Vagina (tissue), 2 donors: ENCODE measurements at regions not wholly inside any gene's neighbourhood (a gene's known extent, or its start where the extent isn't known, plus 50 kb on each side); places are given as distances from the start of the nearest gene placed in this dataset.

ENCODE experiments used
- DNase-seq, 2 donors: peaks; one replicate each; pipeline ENCODE4 v3.0.0-alpha.2; 2017; ENCODE audit errors: extremely low spot score in 2 of 2
- H3K27ac ChIP-seq: fragments of 200-600 bp; sonication (generic); one replicate; pipeline ENCODE4 v1.5.1; 2019
- H3K27me3 ChIP-seq: fragments of 200-600 bp; sonication (generic); one replicate; pipeline ENCODE4 v1.5.1; 2019
- H3K36me3 ChIP-seq, 2 donors: fragments of 200-600 bp; sonication (generic); one replicate each; pipeline ENCODE4 v1.5.1; 2017 to 2019
- H3K4me1 ChIP-seq: fragments of 200-600 bp; sonication (generic); one replicate; pipeline ENCODE4 v1.5.1; 2019
- H3K4me3 ChIP-seq, 2 donors: fragments of 200-600 bp; sonication (generic); 1 replicate in 1 of 2; 2 replicates in 1 of 2; pipeline ENCODE4 v1.5.1; 2016 to 2019
- H3K9me3 ChIP-seq: fragments of 200-600 bp; sonication (generic); one replicate; pipeline ENCODE4 v1.5.1; 2019
- CTCF ChIP-seq, 3 experiments: fragments of 450-650 bp in 2 of 3; fragments of 200-600 bp in 1 of 3; sonication (generic) in 1 of 3; IDR thresholded peaks; one replicate each; pipeline ENCODE4 v1.5.1; 2017 to 2019; ENCODE audit warnings: antibody characterized with exemption in 3 of 3, mild to moderate bottlenecking in 2 of 3, moderate library complexity in 2 of 3
- POLR2A ChIP-seq, 2 donors: fragments of 450-650 bp; IDR thresholded peaks; one replicate each; pipeline ENCODE4 v1.6.1; 2017; ENCODE audit warnings: antibody characterized with exemption in 2 of 2, mild to moderate bottlenecking in 2 of 2, moderate library complexity in 2 of 2
- POLR2AphosphoS5 ChIP-seq, 2 donors: sonication (generic); formaldehyde crosslinking; IDR thresholded peaks; one replicate each; pipeline ENCODE4 v1.9.0; 2017; ENCODE audit warnings: antibody characterized with exemption in 2 of 2, mild to moderate bottlenecking in 2 of 2, low read depth in 1 of 2; ENCODE audit not compliant: insufficient read depth in 1 of 2
- intact Hi-C: fragments of 100-400 bp; cut with DNase I; formaldehyde crosslinking; loops from one replicate; pipeline ENCODE4 v1.15.1; 2023

DNA sequence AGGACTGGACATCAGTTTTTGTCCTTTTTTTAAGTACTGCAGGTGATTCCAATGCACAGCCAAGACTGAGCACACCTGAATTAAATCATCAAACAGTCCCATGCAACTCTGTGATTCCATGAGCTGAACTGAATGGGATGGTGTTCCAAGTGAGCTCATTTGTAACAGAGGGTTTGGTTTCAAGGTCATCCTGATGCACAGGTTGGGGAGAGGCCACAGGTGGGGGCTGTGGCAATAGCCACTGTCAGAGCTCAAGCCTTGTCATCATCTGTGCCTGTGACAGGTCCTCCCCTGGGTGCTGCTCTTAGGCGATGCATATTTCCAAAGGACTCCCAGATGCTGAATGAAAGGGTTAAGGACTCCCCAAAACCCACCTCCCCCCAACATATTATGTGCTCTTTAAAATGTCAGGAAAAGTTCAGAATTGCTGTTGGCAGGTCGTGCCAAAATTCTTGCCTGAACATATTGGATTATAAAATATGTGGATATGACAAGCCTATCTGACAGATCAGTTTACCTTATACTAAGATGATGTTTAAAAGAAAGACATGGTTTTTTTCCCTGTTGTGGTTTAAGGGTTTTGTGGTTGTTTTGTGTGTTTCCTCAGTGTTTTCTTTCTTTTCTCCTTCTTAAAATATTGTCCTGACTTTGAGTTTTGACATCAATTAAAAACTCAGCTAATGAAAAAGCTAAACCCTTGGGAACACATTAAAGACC, 263.5 kb upstream of the SIX2 start:
- intact Hi-C loops = no loop called here
- no peak for DNase-seq
- Histone ChIP-seq H3K27ac (no peak overlapping the region), H3K4me1 (no peaks in the 10 kb centered on the region), H3K27me3 (no peaks in the 10 kb centered on the region), H3K36me3 (no peaks in the 10 kb centered on the region), H3K9me3 (no peaks in the 10 kb centered on the region), H3K4me3 (no peak overlapping the region)
- TF ChIP-seq POLR2A (IDR thresholded peaks at IDR 0.05) = no peak
- TF ChIP-seq CTCF (IDR thresholded peaks at IDR 0.05) = no peak
- TF ChIP-seq POLR2AphosphoS5 (IDR thresholded peaks at IDR 0.05; ENCODE audit: insufficient read depth in 1 of 2, low read depth in 1 of 2) = no peak

DNA sequence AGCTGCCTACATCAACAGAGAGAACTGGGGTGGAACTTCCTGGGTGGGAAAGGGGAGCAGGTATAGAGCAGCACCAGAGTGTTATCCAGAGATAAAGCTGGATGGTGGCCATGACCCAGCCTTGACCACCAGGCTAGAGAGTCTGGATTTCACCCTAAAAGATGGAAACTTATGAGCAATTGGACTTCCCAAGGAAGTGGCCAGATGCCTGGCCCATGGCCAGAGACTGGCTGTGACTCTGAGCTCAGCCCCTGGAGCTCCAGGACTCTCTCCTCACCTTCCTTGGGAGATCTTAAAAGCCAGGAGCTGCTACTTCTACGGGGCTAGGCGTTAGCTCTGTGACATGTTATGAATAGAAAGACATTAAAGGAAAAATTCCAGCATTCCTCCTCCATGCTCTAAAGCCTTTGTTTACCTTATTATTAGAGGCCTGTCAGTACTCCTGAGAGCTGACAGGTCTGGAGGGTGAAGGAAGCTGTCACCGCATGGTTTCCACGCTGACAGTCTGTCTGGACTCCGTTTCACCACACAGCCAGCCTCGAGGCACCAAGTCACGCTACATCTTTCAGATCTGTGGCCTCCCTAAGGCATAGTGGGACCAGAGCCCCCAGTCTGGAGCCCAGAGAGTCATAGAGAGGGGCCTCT, 260.0 kb upstream of the SIX2 start:
- DNase-seq = no peak
- intact Hi-C loops = no loop called here
- H3K27me3 ChIP-seq = no peaks in the 10 kb centered on the region
- H3K27ac ChIP-seq = no peak overlapping the region
- no peaks in the 10 kb centered on the region for H3K36me3 ChIP-seq
- no peak for TF ChIP-seq POLR2A (IDR thresholded peaks at IDR 0.05)
- no peak for TF ChIP-seq CTCF (IDR thresholded peaks at IDR 0.05)
- TF ChIP-seq POLR2AphosphoS5 (IDR thresholded peaks at IDR 0.05; ENCODE audit: insufficient read depth in 1 of 2, low read depth in 1 of 2) = no peak
- no peaks in the 10 kb centered on the region for H3K4me1 ChIP-seq
- H3K9me3 ChIP-seq = no peaks in the 10 kb centered on the region
- no peak overlapping the region for H3K4me3 ChIP-seq

DNA sequence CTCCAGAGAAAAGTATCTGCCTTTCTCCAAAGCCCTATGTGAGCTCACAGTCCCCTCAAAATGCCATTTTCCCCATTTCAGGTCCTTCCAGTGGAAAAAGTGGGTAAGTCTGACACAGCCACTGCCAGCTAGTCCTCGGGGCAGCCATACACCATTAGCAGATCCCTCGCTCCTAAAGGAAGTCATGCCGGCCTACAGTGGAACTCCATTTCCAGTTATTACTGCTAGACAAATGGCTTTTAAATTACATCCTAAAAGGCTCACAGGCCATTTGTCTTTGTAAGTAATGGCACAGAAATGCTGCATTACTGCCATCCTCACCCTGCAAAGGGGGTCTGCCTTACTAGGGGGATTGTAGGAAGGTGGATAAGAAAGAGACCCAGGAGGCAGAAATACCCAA, 259.4 kb upstream of the SIX2 start:
- intact Hi-C loops = no loop called here
- Histone ChIP-seq H3K4me3 (no peak overlapping the region), H3K4me1 (no peaks in the 10 kb centered on the region), H3K27me3 (no peaks in the 10 kb centered on the region), H3K36me3 (no peaks in the 10 kb centered on the region), H3K27ac (no peak overlapping the region), H3K9me3 (no peaks in the 10 kb centered on the region)
- TF ChIP-seq POLR2A (IDR thresholded peaks at IDR 0.05) (no peak), POLR2AphosphoS5 (IDR thresholded peaks at IDR 0.05; ENCODE audit: insufficient read depth in 1 of 2, low read depth in 1 of 2) (no peak), CTCF (IDR thresholded peaks at IDR 0.05) (no peak)
- DNase-seq = no peak

- Histone ChIP-seq H3K27ac (no peak overlapping the region), H3K27me3 (no peaks in the 10 kb centered on the region), H3K9me3 (no peaks in the 10 kb centered on the region), H3K4me3 (no peak overlapping the region), H3K36me3 (no peaks in the 10 kb centered on the region), H3K4me1 (no peaks in the 10 kb centered on the region)
- DNase-seq = no peak
- TF ChIP-seq CTCF (IDR thresholded peaks at IDR 0.05) (no peak), POLR2A (IDR thresholded peaks at IDR 0.05) (no peak), POLR2AphosphoS5 (IDR thresholded peaks at IDR 0.05; ENCODE audit: insufficient read depth in 1 of 2, low read depth in 1 of 2) (no peak)
- intact Hi-C loops = no loop called here
These were observed 258.0 kb upstream of the SIX2 start for GRCh38 chr2:45267062-45267792.
